T-helper 17 cell (primary cell): ENCODE measurements at regions not wholly inside any gene's neighbourhood (a gene's known extent, or its start where the extent isn't known, plus 50 kb on each side); places are given as distances from the start of the nearest gene placed in this dataset.
"Not testable (repeated sequence)": the region's sequence is repeated elsewhere in the genome, so short reads cannot be mapped to it uniquely, and the experiment has no call there.

Source experiments
- ATAC-seq: fragments of 150-1000 bp; cut with Tn5 transposase; 2 replicates; pipeline ENCODE4 v1.10.0; 2021; ENCODE audit warnings: mild to moderate bottlenecking, moderate library complexity
- DNase-seq, 3 donors: peaks; one replicate each; pipeline versions ENCODE4 v3.0.0 to v3.0.0-alpha.2; 2020 to 2021
- H3K9me3 ChIP-seq: one replicate; pipeline ENCODE4 v1.7.0; 2013; ENCODE audit warnings: low read length, mild to moderate bottlenecking; ENCODE audit not compliant: control insufficient read depth, poor library complexity, severe bottlenecking
- H3K27ac Mint-ChIP-seq: one replicate; pipeline ENCODE4 v1.8.0; 2022; ENCODE audit warnings: mild to moderate bottlenecking, moderate library complexity, mixed read lengths
- H3K27me3 Mint-ChIP-seq: one replicate; pipeline ENCODE4 v1.8.0; 2022; ENCODE audit warnings: mixed read lengths
- H3K36me3 Mint-ChIP-seq: one replicate; pipeline ENCODE4 v1.8.0; 2022; ENCODE audit warnings: low read depth, mixed read lengths
- H3K4me1 Mint-ChIP-seq: one replicate; pipeline ENCODE4 v1.8.0; 2022; ENCODE audit warnings: mild to moderate bottlenecking, mixed read lengths
- H3K4me3 Mint-ChIP-seq: one replicate; pipeline ENCODE4 v1.8.0; 2022; ENCODE audit warnings: mild to moderate bottlenecking, moderate library complexity, mixed read lengths

DNA sequence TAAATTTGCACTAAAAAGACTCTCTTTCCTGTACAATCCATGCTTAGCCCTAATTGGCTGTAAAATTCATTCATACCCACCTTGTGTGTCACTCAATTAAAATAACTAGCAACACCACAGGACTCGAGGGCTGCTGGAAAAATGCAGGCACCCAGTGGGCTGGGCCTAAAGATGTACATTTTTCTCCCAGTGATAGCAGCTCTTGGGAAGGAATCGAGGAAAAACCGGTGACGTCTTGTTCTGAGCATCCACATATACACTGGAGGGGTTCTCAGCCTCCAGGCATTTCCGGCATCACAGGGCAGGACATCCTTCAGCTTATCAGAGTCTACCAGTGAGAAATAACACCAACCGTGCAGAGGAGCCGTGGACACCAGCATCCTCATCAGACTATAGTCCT, 85.8 kb upstream of the PITRM1 start:
- Mint-ChIP-seq H3K4me1 (no peaks in the 10 kb centered on the region), H3K4me3 (no peak overlapping the region), H3K36me3 (peaks cover 4% of the 10 kb centered on the region), H3K27ac (no peak overlapping the region), H3K27me3 (peaks cover 57% of the 10 kb centered on the region)
- H3K9me3 ChIP-seq = no peaks in the 10 kb centered on the region
- no peak for DNase-seq
- ATAC-seq = no peak

DNA sequence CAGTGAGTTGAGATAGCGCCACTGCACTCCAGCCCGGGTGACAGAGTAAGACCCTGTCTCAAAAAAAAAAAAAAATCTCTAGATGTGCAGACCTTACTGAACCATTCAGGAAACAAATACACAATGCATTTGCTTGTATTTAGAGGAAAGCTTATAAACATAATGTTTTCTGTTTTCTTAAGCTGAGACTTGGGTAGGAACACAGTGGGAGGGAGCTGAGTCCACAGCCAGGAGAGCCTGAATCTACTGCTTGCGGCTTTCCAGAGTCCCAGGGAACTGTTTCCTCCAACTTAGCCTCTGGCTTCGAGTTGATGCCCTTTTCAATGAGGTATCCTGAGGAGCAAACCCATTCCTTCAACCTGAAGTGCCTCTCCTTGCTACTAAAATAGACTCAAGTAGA, 83.0 kb upstream of the PITRM1 start:
- DNase-seq = no peak
- Mint-ChIP-seq H3K4me3 (no peak overlapping the region), H3K36me3 (peaks cover 4% of the 10 kb centered on the region), H3K27ac (no peak overlapping the region), H3K27me3 (peaks cover 50% of the 10 kb centered on the region), H3K4me1 (peaks cover 8% of the 10 kb centered on the region)
- ATAC-seq = no peak
- H3K9me3 ChIP-seq = no peaks in the 10 kb centered on the region

DNA sequence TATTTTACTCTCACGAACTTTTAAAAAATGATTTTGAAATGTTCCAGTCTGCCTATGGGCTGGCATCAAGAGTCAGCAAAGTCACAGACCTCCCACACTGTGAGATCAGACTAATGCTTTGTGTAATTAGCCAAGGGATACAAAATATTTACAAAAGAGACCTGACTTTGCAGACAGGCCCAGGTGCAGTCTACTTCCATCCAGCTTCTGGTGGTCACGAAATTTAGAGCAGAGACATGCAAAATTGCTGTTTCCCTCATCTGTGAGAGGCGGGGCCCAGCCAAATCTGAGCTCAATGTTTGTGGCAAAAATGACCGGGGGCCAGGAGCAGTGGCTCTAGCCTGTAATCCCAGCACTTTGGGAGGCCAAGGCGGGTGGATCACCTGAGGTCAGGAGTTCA, 82.5 kb upstream of the PITRM1 start:
- DNase-seq (no peak), ATAC-seq (no peak)
- H3K9me3 ChIP-seq = no peaks in the 10 kb centered on the region
- H3K27me3 Mint-ChIP-seq = peaks cover 53% of the 10 kb centered on the region
- H3K4me3 Mint-ChIP-seq = no peak overlapping the region
- peaks cover 4% of the 10 kb centered on the region for H3K36me3 Mint-ChIP-seq
- no peak overlapping the region for H3K27ac Mint-ChIP-seq
- peaks cover 8% of the 10 kb centered on the region for H3K4me1 Mint-ChIP-seq

DNA sequence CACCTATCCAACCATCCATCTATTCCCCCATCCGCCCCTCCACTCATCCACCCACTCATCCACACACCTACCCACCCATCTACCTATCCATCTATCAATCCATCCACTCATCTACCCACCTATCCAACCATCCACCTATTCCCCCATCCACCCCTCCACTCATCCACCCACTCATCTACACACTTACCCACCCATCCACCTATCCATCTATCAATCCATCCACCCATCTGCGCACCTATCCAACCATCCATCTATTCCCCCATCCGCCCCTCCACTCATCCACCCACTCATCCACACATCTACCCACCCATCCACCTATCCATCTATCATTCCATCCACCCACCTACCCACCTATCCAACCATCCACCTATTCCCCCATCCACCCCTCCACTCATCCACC, 81.4 kb upstream of the PITRM1 start:
- not testable (repeated sequence) for H3K9me3 ChIP-seq, H3K36me3 Mint-ChIP-seq, H3K27ac Mint-ChIP-seq, ATAC-seq, H3K4me3 Mint-ChIP-seq, H3K4me1 Mint-ChIP-seq, DNase-seq
- H3K27me3 Mint-ChIP-seq = peaks cover 52% of the 10 kb centered on the region

DNA sequence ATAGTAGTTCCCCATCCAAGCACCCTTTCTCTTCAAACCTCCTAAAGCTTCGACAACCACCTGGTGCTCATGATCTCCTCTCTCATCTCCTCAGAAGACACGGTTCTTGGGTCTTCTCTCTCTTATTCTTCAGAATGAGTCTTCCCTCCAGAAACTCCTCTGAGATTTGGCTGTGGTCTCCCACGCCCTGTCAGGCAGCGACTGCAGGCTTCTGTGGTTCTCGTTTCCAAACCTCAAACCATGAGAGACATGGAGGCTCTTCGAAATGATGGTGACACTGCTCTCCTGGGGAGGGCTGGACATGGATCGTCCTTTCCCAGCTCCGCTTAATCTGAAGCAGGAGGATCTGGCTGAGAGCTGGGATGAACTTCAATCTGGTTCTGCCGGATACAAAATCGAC, 78.6 kb upstream of the PITRM1 start:
- H3K27ac Mint-ChIP-seq = no peak overlapping the region
- DNase-seq (no peak), ATAC-seq (no peak)
- H3K36me3 Mint-ChIP-seq = peaks cover 2% of the 10 kb centered on the region
- peaks cover 44% of the 10 kb centered on the region for H3K27me3 Mint-ChIP-seq
- no peak overlapping the region for H3K4me3 Mint-ChIP-seq
- H3K9me3 ChIP-seq = no peaks in the 10 kb centered on the region
- H3K4me1 Mint-ChIP-seq = peaks cover 8% of the 10 kb centered on the region

DNA sequence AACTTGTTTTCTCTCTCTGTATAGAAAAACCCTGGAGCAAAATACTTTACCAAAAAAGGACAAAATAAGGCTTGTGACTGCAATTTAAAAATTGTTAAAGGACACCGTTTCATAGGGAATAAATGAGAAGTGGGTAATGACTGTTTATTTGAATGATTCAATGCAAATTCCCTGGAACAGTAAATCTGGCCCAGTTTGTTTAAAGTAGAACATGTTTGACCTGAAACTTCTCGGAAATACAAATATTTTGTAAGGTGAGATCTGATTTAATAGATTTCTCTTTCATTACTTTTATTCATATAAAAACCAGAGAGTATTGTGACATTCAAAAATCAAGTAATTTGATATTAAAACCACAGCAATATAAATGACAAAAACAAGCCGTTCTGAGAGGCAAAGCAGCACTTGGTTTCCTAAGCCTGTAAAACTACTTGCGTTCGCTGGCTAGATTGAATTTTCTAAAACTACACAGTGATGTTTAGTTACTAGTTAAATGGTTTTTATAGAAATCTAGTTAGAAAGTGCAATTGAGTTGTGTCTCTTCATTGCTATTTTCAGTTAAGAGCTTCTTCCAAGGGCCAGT, 76.8 kb upstream of the PITRM1 start:
- peaks cover 48% of the 10 kb centered on the region for H3K27me3 Mint-ChIP-seq
- peaks cover 2% of the 10 kb centered on the region for H3K36me3 Mint-ChIP-seq
- DNase-seq (no peak), ATAC-seq (no peak)
- no peaks in the 10 kb centered on the region for H3K9me3 ChIP-seq
- H3K27ac Mint-ChIP-seq = no peak overlapping the region
- H3K4me1 Mint-ChIP-seq = peaks cover 8% of the 10 kb centered on the region
- no peak overlapping the region for H3K4me3 Mint-ChIP-seq

DNA sequence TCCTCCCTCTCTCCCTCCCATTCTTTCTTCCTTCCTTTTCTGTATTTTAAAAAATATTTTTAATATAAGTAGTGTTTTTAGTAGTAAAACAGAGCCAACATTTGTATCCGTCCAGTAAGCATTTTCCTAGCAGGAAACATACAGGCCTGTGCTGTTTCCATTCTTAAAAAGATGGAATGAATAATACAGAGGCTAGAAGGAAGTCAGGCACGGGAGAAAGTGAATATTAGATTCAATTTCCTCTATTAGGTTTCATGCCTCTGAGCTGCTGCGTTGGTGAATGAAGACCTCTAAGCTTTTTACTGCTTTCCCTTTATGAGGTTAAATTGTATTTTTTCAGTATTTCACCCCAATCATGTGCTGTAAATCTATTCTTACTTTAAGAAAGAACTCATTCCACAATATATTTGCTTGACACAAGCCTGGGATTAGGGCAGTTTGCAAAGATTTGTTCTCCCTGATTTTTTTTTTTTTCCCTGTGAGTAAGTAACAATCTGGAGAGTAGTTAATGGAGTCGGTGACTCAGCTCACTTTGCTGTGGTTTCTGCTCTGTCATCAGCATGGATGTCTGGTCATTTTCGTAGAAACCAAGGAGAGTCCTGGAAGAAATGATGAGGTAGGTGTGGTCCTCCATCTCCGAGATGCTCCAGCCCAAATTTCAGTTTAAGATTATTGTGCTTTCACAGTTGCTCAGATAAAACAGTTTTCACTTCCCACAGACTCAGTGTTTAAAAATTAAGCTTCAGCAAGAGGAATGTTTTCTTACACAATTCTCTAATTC, 76.1 kb upstream of the PITRM1 start:
- Mint-ChIP-seq H3K36me3 (peaks cover 1% of the 10 kb centered on the region), H3K27me3 (peaks cover 48% of the 10 kb centered on the region), H3K4me3 (no peak overlapping the region), H3K4me1 (peaks cover 8% of the 10 kb centered on the region), H3K27ac (no peak overlapping the region)
- H3K9me3 ChIP-seq = no peaks in the 10 kb centered on the region
- DNase-seq = no peak
- ATAC-seq = no peak

DNA sequence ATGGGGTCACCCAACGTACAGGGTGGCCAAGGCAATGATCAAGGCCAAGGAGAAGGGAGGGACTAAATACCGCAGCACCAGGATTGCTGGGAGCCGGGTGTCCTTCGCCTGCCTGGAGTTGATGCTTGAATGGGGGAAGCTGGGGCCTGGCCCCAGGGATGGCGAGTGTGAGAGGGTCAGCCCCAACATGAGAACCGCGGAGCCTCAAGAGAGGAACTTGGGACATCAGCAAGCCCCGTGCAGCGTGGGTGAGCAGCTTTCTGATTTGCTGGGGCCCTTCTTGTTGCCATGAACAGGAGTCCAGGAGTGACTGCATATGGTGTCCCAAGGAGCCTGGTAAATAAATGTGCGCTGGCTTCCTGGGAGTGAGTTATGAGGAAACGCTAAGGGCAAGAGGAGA, 72.8 kb upstream of the PITRM1 start:
- no peak overlapping the region for H3K27ac Mint-ChIP-seq
- H3K4me3 Mint-ChIP-seq = no peak overlapping the region
- DNase-seq (no peak), ATAC-seq (no peak)
- no peaks in the 10 kb centered on the region for H3K4me1 Mint-ChIP-seq
- H3K9me3 ChIP-seq = no peaks in the 10 kb centered on the region
- H3K36me3 Mint-ChIP-seq = no peaks in the 10 kb centered on the region
- peaks cover 25% of the 10 kb centered on the region for H3K27me3 Mint-ChIP-seq

DNA sequence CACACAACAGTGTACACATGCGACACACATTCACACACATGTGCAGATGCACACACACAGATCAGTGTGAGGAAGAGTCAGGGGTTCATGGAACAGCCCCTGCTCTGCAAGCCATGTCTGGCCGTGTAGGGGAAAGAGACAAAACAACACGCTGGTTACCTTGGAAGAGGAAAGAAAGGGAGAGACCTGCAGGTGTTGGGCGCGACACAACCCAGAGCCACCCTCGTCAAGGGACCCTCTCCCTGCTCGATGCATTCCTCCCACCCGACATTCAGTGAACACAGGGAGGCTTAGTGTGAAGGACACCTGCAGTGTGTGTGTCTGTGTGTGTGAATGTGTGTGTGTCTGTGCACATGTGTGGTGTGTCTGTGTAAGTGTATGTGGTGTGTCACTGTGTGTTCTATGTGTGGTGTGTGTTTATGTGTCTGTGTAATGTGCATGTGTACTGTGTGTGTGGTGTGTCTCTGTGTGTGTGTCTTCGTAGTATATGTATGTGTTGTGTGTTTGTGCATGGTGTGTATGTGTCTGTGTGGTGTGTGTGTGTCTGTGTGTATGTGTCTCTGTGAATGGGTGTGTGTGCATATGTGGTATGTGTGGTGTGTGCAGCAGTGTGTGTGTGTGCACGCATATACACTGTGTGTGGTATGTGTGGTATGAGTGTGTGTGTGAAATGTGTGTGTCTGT, 69.5 kb upstream of the PITRM1 start:
- Mint-ChIP-seq H3K36me3 (no peaks in the 10 kb centered on the region), H3K27ac (no peak overlapping the region), H3K4me3 (no peak overlapping the region), H3K27me3 (peaks cover 23% of the 10 kb centered on the region), H3K4me1 (no peaks in the 10 kb centered on the region)
- ATAC-seq (no peak), DNase-seq (no peak)
- no peaks in the 10 kb centered on the region for H3K9me3 ChIP-seq

DNA sequence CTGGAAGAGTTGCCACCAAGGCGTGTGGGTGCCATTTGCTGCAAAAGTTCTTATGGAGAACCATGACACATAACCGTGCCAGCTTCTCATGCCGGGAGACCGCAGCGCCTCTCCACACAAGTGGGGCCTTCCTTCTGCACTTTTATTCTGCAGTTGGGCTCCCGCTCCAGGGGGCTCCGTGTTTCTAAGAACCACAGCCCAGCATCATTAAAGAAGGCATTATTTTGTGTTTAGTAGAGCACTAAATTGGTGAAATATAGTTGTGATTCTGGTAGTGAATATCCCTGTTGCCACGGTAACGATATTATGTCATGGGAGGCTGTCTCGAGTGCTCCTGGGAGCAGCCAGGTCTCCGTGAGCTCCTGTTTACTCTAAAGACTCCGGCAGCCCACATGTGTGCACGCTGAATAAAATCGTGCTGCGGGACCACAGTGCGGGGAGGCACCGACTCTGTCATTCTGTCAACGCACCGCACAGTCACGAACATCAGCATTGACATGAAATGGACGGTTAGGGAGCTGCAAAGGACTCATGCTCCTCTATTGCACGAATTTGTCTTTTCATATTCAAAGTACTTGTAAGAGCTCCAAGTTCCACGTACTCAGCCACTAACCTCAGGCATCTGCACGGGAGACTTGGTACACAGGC, 68.8 kb upstream of the PITRM1 start:
- H3K4me1 Mint-ChIP-seq = no peaks in the 10 kb centered on the region
- no peak for DNase-seq

DNA sequence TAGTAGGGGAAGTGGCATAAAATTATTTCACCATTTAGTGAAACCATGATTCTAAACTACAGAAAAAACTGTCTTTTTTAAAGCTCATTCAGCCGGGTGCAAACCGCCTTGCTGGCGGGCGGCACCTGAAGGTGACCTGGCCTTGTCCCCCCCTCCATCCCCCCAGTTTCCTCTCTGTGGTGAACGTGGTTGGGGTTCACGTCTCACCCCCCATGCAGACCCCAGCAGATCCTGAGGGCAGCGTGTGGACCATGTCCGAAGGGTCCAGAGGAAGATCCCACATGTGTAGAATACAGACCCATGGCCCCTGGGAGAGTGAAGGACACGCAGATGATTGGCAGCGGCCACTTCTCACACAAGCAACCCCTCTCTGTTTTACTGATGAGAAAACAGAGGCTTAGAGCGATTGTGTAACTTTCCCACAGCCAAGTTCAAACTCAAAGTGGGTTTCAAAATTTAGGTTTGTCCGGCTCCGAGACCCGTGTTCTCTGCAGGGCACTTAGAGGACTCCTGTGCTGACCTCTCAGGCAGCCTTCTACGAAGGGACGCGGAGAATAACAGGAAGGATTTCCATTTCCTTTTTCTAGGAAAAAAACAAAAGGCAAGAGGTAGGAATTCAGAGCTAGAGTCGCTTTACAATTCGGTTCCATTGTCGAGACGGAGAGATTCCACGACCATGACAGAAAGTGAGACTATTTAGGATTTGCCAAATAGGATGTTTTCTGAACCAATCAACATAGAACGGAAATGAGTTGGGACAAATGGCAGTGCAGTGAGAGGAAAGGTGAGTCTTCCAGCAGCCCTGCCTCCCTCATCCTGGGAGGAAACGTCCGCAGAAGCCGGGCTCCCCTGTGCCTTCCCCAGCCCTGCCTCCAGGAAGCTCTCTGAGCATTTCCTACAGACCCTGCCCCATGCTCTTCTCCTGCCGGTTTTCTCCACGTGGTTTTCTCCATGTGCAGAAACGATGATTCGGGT, 67.6 kb upstream of the PITRM1 start:
- H3K27ac Mint-ChIP-seq = no peak overlapping the region
- no peak for ATAC-seq
- DNase-seq = no peak

More for the DNA sequence above, 68.8 kb upstream of the PITRM1 start:
- no peaks in the 10 kb centered on the region for H3K9me3 ChIP-seq
- Mint-ChIP-seq H3K27me3 (peaks cover 27% of the 10 kb centered on the region), H3K36me3 (no peaks in the 10 kb centered on the region), H3K27ac (no peak overlapping the region), H3K4me3 (no peak overlapping the region)
- no peak for ATAC-seq

DNA sequence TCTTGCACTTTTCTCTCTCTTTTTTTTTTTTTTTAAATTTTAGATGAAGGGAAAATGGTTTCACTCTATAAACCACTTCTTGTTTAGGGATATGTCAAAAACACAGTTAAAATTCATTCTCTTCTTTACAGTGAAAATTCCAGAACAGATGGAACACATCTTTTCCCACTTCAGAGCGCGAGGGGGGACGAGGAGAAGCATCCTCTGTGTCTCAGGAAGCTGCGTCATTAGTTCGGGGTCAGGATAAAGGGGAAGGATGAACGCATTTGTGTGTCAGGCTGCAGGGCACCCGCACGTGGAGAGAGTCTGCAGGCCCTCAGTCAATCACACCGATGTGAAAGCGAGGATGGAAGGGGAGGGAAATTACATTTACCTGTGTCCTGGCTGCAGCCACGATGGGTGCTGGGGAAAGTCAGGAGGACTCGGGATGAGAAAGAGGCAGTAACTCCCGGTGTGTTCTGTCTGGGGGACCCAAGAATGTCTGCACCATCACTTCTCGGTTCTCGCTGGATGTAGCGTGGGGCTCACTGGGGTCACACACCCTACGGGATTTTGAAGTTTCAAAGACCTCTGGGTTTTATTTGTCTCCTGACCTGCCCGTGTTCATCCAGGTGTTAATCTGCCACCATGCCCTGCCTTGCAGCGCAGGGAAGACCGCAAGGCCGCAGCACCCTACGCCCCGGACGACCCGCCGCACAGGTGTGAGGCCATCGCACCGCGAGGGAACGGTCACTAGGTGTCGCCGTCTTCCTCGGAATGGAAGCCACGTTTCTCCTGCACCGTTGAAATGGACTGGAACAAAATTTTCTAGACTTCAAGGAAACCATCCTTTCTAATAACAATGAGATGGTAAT, 66.7 kb upstream of the PITRM1 start:
- DNase-seq = peak; percentile 55 to 73 (median 59)
- no peaks in the 10 kb centered on the region for H3K9me3 ChIP-seq
- Mint-ChIP-seq H3K4me1 (peaks cover 3% of the 10 kb centered on the region), H3K36me3 (no peaks in the 10 kb centered on the region), H3K27me3 (peaks cover 17% of the 10 kb centered on the region), H3K27ac (no peak overlapping the region), H3K4me3 (no peak overlapping the region)
- ATAC-seq = peak; percentile 91

More for the DNA sequence above, 67.6 kb upstream of the PITRM1 start:
- Mint-ChIP-seq H3K27me3 (peaks cover 20% of the 10 kb centered on the region), H3K4me1 (no peaks in the 10 kb centered on the region), H3K36me3 (no peaks in the 10 kb centered on the region), H3K4me3 (peak overlapping the region; percentile 36)
- no peaks in the 10 kb centered on the region for H3K9me3 ChIP-seq
